Epithelial cell of esophagus (primary cell): ENCODE measurements at regions not wholly inside any gene's neighbourhood (a gene's known extent, or its start where the extent isn't known, plus 50 kb on each side); places are given as distances from the start of the nearest gene placed in this dataset.
A peak's percentile ranks its signal among the peaks of the same experiment; 100 is the strongest.

Source experiments
- DNase-seq: peaks from one replicate; pipeline ENCODE4 v3.0.0; 2010; ENCODE audit warnings: low read depth
- H3K4me3 ChIP-seq: 2 replicates; pipeline ENCODE4 v1.5.1; 2011; ENCODE audit warnings: mild to moderate bottlenecking, low read length, control low read depth
- CTCF ChIP-seq: IDR thresholded peaks from 2 replicates; pipeline ENCODE4 v1.5.1; 2011; ENCODE audit warnings: low read depth, mild to moderate bottlenecking, low read length, control low read depth, inconsistent platforms; ENCODE audit not compliant: insufficient read depth; ENCODE audit errors: missing control alignments

- DNase-seq = no peak
- TF ChIP-seq CTCF = no peak
- H3K4me3 ChIP-seq = no peak overlapping the region
Observed at GRCh38 chr20:19907326-19908056, 109.7 kb upstream of the NAA20 start.

- no peak for DNase-seq
- no peak overlapping the region for H3K4me3 ChIP-seq
Observed at GRCh38 chr20:19908576-19908975, 108.6 kb upstream of the NAA20 start.

GRCh38 chr20:19909725-19910124, 107.4 kb upstream of the NAA20 start:
- no peak for TF ChIP-seq CTCF
- no peak overlapping the region for H3K4me3 ChIP-seq
- no peak for DNase-seq

More at GRCh38 chr20:19908576-19908975, 108.6 kb upstream of the NAA20 start:
- TF ChIP-seq CTCF = no peak

GRCh38 chr20:19911810-19912382, 105.3 kb upstream of the NAA20 start:
- DNase-seq = no peak
- no peak overlapping the region for H3K4me3 ChIP-seq
- no peak for TF ChIP-seq CTCF

GRCh38 chr20:19913349-19913748, 103.8 kb upstream of the NAA20 start:
- no peak for TF ChIP-seq CTCF
- H3K4me3 ChIP-seq = no peak overlapping the region
- peak; percentile 46 for DNase-seq

GRCh38 chr20:19913927-19914614, 103.1 kb upstream of the NAA20 start:
- no peak for TF ChIP-seq CTCF

More at GRCh38 chr20:19913927-19914614, 103.1 kb upstream of the NAA20 start:
- H3K4me3 ChIP-seq = no peak overlapping the region
- DNase-seq = peak; percentile 98
